MM.1S (cell line): ENCODE measurements at regions not wholly inside any gene's neighbourhood (a gene's known extent, or its start where the extent isn't known, plus 50 kb on each side); places are given as distances from the start of the nearest gene placed in this dataset.

ENCODE experiments used
- CTCF ChIP-seq: fragments of 300-600 bp; sonication (generic); IDR thresholded peaks from 2 replicates; pipeline ENCODE4 v1.5.1; 2016; ENCODE audit warnings: antibody characterized with exemption, low read length, mixed read lengths
- EZH2phosphoT487 ChIP-seq: fragments of 300-600 bp; sonication (generic); IDR thresholded peaks from 2 replicates; pipeline ENCODE4 v1.6.1; 2018; ENCODE audit warnings: antibody characterized with exemption, low read length

DNA sequence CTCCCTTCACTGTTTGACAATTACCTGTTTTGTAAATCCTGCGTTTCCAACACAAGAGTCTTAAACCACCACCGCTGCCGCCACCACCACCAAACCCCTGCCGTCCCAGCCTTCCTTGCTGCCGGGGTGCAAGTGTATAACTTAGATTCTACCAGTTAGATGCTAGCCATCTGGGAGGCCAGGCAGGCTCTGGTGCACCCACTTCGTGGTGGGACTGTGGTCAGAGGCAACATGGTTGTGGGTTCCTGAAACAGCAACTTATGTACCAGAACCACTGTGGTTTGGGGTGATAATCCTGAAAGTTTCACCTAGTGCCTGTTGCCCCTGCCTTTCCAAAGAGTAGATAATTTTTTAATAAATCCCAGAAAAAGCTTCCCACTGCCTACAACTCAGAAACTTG lies 510.5 kb downstream of the CCSER2 start:
- TF ChIP-seq EZH2phosphoT487 (no peak), CTCF (no peak)
